ENCODE measurements at regions not wholly inside any gene's neighbourhood (a gene's known extent, or its start where the extent isn't known, plus 50 kb on each side); places are given as distances from the start of the nearest gene placed in this dataset.

GRCh38 chr13:105721016-105721415 is 814.4 kb downstream of the EFNB2 start:
- Histone ChIP-seq H3K4me1 (ENCODE audit: control insufficient read depth in 1 of 2, insufficient read depth in 1 of 2, low read depth in 1 of 2, low read length in 1 of 2) (no peaks in the 10 kb centered on the region), H3K9me3 (no peaks in the 10 kb centered on the region), H3K4me3 (ENCODE audit: low read depth in 1 of 2, low read length in 1 of 2) (no peak overlapping the region), H3K36me3 (no peaks in the 10 kb centered on the region), H3K27ac (no peak overlapping the region), H3K27me3 (no peaks in the 10 kb centered on the region)
- TF ChIP-seq CTCF (IDR thresholded peaks at IDR 0.05), result no peak

GRCh38 chr13:105719859-105720258 is 815.6 kb downstream of the EFNB2 start:
- Histone ChIP-seq H3K4me3 (ENCODE audit: low read depth in 1 of 2, low read length in 1 of 2) (no peak overlapping the region), H3K36me3 (no peaks in the 10 kb centered on the region), H3K27me3 (no peaks in the 10 kb centered on the region), H3K27ac (no peak overlapping the region), H3K9me3 (no peaks in the 10 kb centered on the region), H3K4me1 (ENCODE audit: control insufficient read depth in 1 of 2, insufficient read depth in 1 of 2, low read depth in 1 of 2, low read length in 1 of 2) (no peaks in the 10 kb centered on the region)
- TF ChIP-seq CTCF (IDR thresholded peaks at IDR 0.05), result no peak

- H3K4me1 ChIP-seq (ENCODE audit: control insufficient read depth in 1 of 2, insufficient read depth in 1 of 2, low read depth in 1 of 2, low read length in 1 of 2), result no peaks in the 10 kb centered on the region
- H3K4me3 ChIP-seq (ENCODE audit: low read depth in 1 of 2, low read length in 1 of 2), result no peak overlapping the region
- TF ChIP-seq CTCF (IDR thresholded peaks at IDR 0.05), result no peak
- H3K9me3 ChIP-seq, result no peaks in the 10 kb centered on the region
- H3K36me3 ChIP-seq, result no peaks in the 10 kb centered on the region
- no peak overlapping the region for H3K27ac ChIP-seq
- H3K27me3 ChIP-seq, result no peaks in the 10 kb centered on the region
Measured at GRCh38 chr13:105709181-105709580, 826.3 kb downstream of the EFNB2 start.

- H3K4me1 ChIP-seq (ENCODE audit: control insufficient read depth in 1 of 2, insufficient read depth in 1 of 2, low read depth in 1 of 2, low read length in 1 of 2), result no peaks in the 10 kb centered on the region
- no peak overlapping the region for H3K4me3 ChIP-seq (ENCODE audit: low read depth in 1 of 2, low read length in 1 of 2)
- H3K9me3 ChIP-seq, result no peaks in the 10 kb centered on the region
- no peaks in the 10 kb centered on the region for H3K27me3 ChIP-seq
- H3K36me3 ChIP-seq, result no peaks in the 10 kb centered on the region
- TF ChIP-seq CTCF (IDR thresholded peaks at IDR 0.05), result no peak
- H3K27ac ChIP-seq, result no peak overlapping the region
Measured at GRCh38 chr13:105703843-105704242, 831.6 kb downstream of the EFNB2 start.

- no peaks in the 10 kb centered on the region for H3K27me3 ChIP-seq
- no peak for TF ChIP-seq CTCF (IDR thresholded peaks at IDR 0.05)
- no peak overlapping the region for H3K27ac ChIP-seq
- no peaks in the 10 kb centered on the region for H3K9me3 ChIP-seq
- no peaks in the 10 kb centered on the region for H3K4me1 ChIP-seq (ENCODE audit: control insufficient read depth in 1 of 2, insufficient read depth in 1 of 2, low read depth in 1 of 2, low read length in 1 of 2)
- no peak overlapping the region for H3K4me3 ChIP-seq (ENCODE audit: low read depth in 1 of 2, low read length in 1 of 2)
- H3K36me3 ChIP-seq, result no peaks in the 10 kb centered on the region
Measured at GRCh38 chr13:105702441-105702840, 833.0 kb downstream of the EFNB2 start.

- H3K9me3 ChIP-seq, result no peaks in the 10 kb centered on the region
- no peaks in the 10 kb centered on the region for H3K4me1 ChIP-seq (ENCODE audit: control insufficient read depth in 1 of 2, insufficient read depth in 1 of 2, low read depth in 1 of 2, low read length in 1 of 2)
- no peaks in the 10 kb centered on the region for H3K36me3 ChIP-seq
- H3K27ac ChIP-seq, result no peak overlapping the region
- no peak overlapping the region for H3K4me3 ChIP-seq (ENCODE audit: low read depth in 1 of 2, low read length in 1 of 2)
- no peaks in the 10 kb centered on the region for H3K27me3 ChIP-seq
- TF ChIP-seq CTCF (IDR thresholded peaks at IDR 0.05), result no peak
Measured at GRCh38 chr13:105692769-105693168, 842.7 kb downstream of the EFNB2 start.

Measured in neutrophil (primary cell).